Activated CD4-positive, alpha-beta T cell treated with anti-CD3 and anti-CD28 coated beads, Interleukin-2, amount 50 U/mL, for 48 hours (primary cell): ENCODE measurements at regions not wholly inside any gene's neighbourhood (a gene's known extent, or its start where the extent isn't known, plus 50 kb on each side); places are given as distances from the start of the nearest gene placed in this dataset.

Experiments
- DNase-seq, 2 experiments: peaks; one replicate each; pipeline ENCODE4 v3.0.0-alpha.2; 2020

DNA sequence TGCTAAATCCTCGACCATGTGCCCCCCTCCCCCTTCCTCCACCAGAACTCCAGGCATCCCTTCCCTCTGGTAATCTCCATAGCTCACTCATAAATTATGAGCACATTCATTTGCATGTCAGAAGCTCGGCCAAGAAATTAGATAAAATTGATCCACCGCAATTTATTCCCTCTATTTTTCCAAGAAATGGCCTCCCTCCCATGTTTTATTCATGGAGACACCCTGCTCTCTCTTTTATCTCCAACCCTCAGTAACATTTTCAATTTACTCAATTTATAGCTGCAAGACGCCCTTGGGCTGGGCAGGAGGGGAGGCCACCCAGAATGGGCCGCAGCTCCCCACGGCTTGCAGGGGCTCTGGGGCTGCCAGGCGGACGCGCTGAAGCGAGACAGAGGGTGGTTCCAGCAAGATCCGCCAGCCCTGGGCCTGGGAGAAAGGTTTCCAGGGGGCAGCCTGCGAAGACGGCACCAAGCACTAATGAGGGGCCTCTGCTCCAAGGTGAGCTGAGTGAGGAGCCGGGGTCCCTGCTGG lies 54.7 kb upstream of the ZNF423 start:
- DNase-seq: no peak

DNA sequence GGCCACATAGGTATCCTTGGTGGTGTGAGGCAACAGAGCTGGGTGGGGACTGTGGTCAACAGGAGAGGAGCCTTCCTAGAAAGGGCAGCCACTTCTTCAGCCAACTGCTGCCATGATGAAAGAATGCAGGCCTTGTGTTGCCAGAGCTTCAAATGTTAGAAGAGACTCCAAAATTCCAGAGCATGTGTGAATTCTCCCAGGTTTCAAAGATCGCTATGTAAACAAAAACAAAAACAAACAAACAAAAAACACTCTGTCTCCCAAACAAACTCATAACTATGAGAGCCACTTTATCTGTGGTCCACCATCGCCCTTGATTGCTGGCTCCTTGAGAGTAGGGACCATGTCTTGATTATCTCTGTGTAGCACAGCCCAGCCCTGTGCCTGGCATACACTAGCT lies 55.5 kb upstream of the ZNF423 start:
- DNase-seq: no peak

DNA sequence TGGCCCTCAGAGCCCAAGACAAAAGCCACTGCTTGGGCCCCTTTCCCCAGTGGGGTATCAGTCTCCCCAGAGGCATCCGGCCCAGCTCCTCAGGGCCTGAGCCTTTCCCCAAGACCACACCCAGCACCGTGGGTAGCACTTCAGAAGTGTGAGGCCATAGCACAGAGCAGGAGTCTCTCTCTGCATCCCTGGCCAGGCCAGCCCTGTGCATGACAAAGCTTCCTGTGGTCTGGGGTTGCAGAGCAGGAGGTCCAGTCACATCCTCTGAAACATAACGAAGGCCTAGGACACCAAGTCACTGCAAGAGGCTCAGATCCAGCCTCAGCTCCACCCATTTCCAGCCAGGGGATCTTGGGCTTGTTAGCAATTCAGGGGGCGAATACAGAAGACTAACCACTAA lies 56.8 kb upstream of the ZNF423 start:
- no peak for DNase-seq

GRCh38 chr16:49913720-49914119 lies 57.8 kb upstream of the ZNF423 start:
- no peak for DNase-seq

GRCh38 chr16:49914657-49915056 lies 58.7 kb upstream of the ZNF423 start:
- DNase-seq: no peak

DNA sequence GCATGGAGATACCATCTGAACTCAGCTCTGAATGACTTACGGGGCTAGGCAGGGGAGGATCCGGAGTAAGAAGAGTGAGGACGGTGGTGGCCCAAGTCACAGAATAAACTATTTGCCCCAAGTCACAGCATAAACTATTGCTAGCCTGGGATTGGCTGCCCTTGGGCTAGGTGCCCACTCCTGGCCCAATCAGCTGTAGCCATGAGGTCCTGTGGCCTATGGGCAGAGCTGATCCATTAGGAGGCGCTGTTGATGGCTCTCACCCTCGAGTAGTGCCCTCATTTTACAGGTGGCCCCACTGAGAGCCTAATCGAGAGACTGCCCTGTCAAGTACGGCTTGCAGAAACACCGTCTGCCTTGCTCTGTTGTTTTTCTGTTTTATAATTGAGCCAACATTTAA lies 62.3 kb upstream of the ZNF423 start:
- no peak for DNase-seq

DNA sequence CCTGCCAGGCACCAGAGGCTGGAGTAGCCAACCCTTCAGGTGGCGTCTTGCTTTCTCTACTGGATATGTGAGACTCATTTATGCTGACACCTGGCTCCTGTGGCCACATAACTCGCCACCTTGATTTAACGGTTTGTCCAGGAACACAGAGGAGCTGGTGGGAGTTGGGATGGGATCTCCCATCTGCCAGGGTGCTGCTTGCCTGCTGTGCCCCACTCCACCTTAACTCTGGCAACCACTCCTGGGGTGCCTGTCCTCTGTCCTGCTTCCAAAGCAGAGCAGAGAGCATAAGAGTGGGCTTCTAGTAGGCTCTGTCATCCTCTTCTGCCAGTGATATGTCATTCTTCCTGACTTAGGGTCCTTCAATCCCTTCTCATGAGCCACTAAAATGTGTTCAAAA lies 63.4 kb upstream of the ZNF423 start:
- DNase-seq: no peak

DNA sequence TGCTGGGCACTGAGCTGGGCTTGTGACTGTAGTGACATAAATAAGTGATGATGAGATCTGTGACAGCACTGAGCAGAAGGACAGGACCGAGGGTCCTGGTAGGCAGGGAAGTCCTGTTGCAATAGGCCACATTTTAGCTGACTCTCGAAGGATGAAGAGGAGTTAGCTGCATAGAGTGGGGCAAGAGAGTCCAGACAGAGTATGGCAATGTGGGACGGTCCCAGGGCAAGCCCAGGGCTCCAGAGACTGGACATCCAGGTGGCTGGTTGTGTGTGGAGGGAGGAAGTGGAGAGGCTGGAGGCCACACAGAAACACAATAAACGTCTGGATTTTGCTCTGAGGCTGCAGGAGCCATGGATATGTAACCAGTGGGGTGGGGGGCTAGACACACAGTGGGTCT lies 64.5 kb upstream of the ZNF423 start:
- no peak for DNase-seq

DNA sequence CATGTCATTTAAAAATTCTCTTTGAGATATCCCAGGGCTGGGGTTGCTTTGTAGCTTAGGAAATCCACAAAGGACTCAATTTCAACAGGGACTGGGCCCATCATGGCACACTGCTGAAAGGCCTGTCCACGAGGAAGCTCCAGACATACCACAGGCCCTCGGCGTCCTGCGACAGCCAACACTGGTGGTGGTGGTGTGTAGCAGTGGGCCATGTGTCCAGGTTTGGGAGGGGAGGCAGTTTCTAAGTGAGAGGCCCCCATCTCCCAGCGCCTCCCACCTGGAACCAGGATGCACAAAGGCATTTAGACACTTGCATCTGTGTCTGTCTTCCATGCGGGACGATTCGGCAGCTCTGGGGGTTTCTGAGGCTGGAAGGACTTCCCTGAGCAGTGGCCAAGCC lies 65.2 kb upstream of the ZNF423 start:
- no peak for DNase-seq

- peak; percentile 43 to 55 for DNase-seq
Measured at GRCh38 chr16:49921791-49922456, 66.0 kb upstream of the ZNF423 start.

DNA sequence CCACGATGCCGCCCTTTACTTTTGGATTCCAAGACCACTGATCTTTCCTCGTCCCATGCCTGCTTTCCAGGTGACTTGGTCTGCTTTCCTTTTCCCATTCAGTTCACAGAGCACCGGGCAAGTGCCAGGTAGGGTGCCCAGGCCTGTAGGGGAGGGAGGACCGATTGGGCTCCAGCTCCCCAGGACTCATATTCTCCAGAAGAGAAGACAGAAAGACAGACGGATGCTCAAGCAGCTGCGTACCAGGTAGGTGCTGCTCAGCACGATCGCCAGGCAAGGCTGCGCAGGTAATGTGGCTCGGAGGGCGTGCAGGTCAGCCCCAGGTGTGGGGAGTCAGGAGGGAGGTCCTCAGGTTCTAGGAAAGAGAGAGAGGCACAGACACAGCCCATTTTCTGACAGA lies 67.5 kb upstream of the ZNF423 start:
- no peak for DNase-seq

DNA sequence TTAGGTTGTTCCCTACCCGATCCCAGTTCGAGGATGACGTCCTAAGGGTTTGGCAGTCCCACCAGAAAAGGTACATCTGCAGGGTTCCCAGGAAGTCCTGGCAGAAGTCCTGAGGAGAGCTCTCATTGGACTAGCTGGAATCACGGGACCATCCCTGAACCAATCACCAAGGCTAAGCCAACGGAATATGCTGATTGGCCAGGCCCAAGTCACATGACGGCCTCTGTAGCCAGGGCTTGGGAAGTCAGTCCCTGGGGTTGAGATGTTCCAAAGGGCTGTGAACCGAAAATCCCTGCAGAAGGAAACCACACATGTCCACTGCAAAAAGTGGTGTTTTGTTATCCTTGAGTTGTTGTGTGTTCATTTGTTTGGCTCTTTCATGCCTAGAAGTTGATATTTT lies 68.2 kb upstream of the ZNF423 start:
- no peak for DNase-seq

- no peak for DNase-seq
Measured at GRCh38 chr16:49926941-49927340, 71.0 kb upstream of the ZNF423 start.

- DNase-seq: no peak
Measured at GRCh38 chr16:49928176-49929041, 72.5 kb upstream of the ZNF423 start.

GRCh38 chr16:49929626-49930025 lies 73.7 kb upstream of the ZNF423 start:
- no peak for DNase-seq

DNA sequence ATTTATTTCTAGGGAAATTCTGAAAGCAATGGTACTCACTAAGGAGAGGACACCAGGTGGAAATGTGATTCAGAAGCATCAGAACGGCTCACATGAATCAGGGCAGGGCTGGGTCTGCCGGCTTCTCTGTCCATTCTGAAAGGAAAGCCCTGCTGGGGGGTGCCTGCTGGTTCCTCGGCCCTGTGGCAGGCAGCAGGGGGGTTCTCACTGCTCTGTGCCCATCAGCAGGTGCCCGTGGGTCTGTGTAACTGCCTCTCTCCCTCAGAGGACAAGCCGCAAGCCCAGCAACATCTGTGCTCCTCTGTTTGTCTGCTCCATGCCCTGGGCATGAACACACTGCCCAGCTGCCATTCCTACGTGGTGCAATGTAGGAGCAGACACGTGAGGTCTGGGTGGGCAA lies 74.9 kb upstream of the ZNF423 start:
- DNase-seq: no peak

- no peak for DNase-seq
Measured at GRCh38 chr16:49931266-49931665, 75.4 kb upstream of the ZNF423 start.

DNA sequence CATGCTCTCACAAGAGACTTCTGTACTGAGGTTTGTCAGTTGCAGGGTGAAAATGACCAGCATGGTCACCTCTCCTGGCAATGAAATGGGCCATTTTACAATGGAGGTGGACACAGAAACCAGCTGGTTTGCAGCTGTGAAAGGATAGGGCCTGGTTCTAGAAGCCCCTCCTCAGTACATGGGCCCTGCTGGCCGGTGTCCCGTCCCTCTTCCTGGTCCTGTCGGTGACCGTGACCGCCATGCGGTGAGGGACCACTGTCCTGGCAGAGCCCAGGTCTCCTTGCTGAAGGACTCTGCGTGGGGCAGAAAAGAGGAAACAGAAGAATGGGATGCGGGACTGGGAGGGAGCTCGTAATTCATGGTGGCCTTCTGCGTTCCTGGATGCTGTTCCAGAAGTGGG lies 76.0 kb upstream of the ZNF423 start:
- no peak for DNase-seq

DNA sequence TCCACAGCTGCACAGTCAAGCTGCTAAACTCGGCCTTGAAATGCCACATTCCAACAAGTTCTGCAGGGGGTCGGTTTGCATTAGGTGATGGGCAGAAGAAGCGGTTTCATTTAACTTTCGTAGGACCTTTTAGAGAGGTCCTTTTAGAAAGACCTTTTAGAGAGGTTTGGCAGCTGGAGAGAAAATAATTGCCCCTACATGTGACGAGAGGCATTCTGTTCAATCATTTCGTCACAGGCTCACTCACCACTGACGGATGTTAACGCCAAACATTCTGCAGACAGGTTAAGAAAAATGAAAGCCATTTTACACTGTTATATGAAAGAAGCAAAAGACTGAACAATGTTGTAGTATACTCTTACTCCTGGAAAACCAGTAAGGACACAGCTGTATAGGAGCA lies 76.5 kb upstream of the ZNF423 start:
- DNase-seq: no peak

GRCh38 chr16:49932946-49933345 lies 77.0 kb upstream of the ZNF423 start:
- no peak for DNase-seq

DNA sequence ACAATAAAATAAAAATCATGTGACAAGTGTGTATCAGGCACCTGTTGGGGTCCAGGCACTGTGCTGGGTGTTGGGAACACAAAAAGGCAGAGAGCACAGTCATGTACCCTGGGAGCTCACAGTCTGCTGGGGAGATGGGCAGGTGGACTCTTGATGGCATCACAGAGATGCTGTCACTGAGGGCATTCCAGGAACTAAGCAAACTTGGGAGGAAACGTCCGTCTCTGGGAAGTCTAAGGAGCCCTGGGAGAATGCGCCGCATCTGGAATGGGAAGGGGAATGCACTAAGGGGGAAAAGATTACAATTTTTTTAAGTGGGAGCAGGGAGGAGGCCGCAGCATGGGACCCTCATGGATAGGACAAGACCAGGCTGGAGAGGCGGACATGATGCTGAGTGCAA lies 80.9 kb upstream of the ZNF423 start:
- DNase-seq: no peak

DNA sequence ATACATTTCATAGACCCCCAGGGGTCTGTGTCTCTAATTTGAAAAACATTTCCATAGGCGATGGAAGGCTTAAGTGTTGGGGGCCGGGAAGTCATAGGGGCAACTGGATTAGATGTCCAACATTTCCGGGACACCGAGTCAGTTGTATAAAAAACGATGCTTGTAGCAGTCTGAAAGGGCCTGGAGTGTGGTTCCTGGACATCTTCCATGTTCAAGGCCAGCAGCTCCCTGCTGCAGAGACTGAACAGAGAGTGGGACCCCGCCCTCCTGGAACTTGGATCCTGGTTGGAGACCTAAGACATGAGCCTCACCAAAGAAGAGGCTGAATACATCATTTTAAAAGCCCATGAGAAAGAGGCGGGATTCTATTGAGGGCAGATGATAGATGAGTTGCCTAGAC lies 82.0 kb upstream of the ZNF423 start:
- DNase-seq: no peak

DNA sequence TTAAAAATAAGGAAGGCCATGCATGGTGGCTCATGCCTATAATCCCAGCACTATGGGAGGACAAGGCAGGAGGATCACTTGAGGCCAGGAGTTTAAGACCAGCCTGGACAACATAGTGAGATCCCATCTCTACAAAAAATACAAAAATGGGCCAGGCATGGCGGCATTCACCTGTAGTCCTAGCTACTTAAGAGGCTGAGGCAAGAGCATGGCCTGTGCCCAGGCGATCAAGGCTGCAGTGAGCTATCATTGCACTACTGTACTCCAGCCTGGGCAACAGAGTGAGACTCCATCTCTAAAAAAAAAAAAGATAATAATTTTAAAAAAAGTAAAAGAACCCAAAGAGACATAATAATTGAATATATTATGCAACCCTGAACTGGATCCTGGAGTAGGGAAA lies 83.6 kb upstream of the ZNF423 start:
- DNase-seq: no peak

DNA sequence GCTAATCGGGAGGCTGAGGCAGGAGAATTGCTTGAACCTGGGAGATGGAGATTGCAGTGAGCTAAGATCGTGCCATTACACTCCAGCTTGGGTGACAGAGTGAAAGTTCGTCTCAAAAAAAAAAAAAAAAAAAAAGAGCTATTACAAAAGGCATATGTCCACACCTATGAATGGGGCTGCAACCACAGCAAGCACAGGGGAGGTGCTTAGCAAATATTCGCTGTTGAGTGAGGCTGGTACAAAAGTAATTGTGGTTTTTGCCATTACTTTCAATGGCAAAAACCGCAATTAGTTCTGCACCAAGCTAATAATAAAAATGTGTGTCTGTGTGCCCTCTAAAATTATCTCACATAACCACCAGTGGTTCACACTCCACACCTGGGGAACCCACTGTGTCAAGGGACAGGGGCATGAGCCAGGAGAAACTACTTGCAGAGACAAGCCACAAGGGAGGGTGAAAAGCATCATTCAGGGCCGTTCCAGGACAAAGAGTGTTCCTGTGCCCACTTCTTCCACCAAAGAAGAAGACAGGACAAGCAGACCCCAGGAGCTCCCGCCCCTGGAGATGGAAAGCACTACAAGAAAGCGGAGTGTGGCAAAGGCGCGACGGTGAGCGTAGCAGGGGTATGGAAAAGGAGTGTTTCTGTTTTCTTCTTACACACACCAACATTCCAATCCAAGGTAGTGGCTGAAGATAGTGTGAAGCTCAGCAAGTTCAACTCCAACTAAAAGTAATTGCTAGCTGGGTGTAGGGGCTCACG lies 84.4 kb upstream of the CNEP1R1 start:
- no peak for DNase-seq
